Uterus (tissue), 2 donors: ENCODE measurements at regions not wholly inside any gene's neighbourhood (a gene's known extent, or its start where the extent isn't known, plus 50 kb on each side); places are given as distances from the start of the nearest gene placed in this dataset.

Source experiments
- CTCF ChIP-seq, 4 experiments: fragments of 200-600 bp in 2 of 4; fragments of 450-650 bp in 2 of 4; sonication (generic) in 2 of 4; IDR thresholded peaks; one replicate each; pipeline ENCODE4 v1.5.1; 2016 to 2019; ENCODE audit warnings: antibody characterized with exemption in 4 of 4, mild to moderate bottlenecking in 2 of 4, moderate library complexity in 1 of 4
- POLR2A ChIP-seq, 2 donors: fragments of 450-650 bp; IDR thresholded peaks; one replicate each; pipeline ENCODE4 v1.6.1; 2016; ENCODE audit warnings: antibody characterized with exemption in 2 of 2, mild to moderate bottlenecking in 1 of 2, moderate library complexity in 1 of 2

GRCh38 chr7:11239316-11239715, 265.6 kb downstream of the PHF14 start:
- TF ChIP-seq CTCF (IDR thresholded peaks at IDR 0.05) (no peak), POLR2A (IDR thresholded peaks at IDR 0.05) (no peak)
